Osteocyte (in vitro differentiated cells): ENCODE measurements at regions not wholly inside any gene's neighbourhood (a gene's known extent, or its start where the extent isn't known, plus 50 kb on each side); places are given as distances from the start of the nearest gene placed in this dataset.

Source experiments
- DNase-seq: peaks from one replicate; pipeline ENCODE4 v3.0.0; 2021; ENCODE audit warnings: mixed read lengths; ENCODE audit not compliant: unreplicated experiment; ENCODE audit errors: extremely low spot score
- H3K27ac Mint-ChIP-seq: one replicate; pipeline ENCODE4 v1.8.0; 2021; ENCODE audit warnings: mild to moderate bottlenecking, mixed read lengths; ENCODE audit not compliant: unreplicated experiment
- H3K27me3 Mint-ChIP-seq: one replicate; pipeline ENCODE4 v1.8.0; 2021; ENCODE audit warnings: mixed read lengths; ENCODE audit not compliant: unreplicated experiment
- H3K36me3 Mint-ChIP-seq: one replicate; pipeline ENCODE4 v1.8.0; 2021; ENCODE audit warnings: mixed read lengths; ENCODE audit not compliant: unreplicated experiment
- H3K4me1 Mint-ChIP-seq: one replicate; pipeline ENCODE4 v1.8.0; 2021; ENCODE audit warnings: mixed read lengths; ENCODE audit not compliant: unreplicated experiment
- H3K4me3 Mint-ChIP-seq: one replicate; pipeline ENCODE4 v1.8.0; 2021; ENCODE audit warnings: mild to moderate bottlenecking, moderate library complexity, mixed read lengths; ENCODE audit not compliant: unreplicated experiment
- H3K9me3 Mint-ChIP-seq: one replicate; pipeline ENCODE4 v1.8.0; 2021; ENCODE audit warnings: mixed read lengths; ENCODE audit not compliant: unreplicated experiment
- CTCF ChIP-seq: fragments of 200-600 bp; sonication (generic); IDR thresholded peaks from 2 replicates; pipeline ENCODE4 v1.5.0; 2021; ENCODE audit warnings: antibody characterized with exemption, mild to moderate bottlenecking, moderate library complexity

GRCh38 chr2:42921147-42921520 is 128.8 kb upstream of the HAAO start:
- DNase-seq: no peak
- no peak overlapping the region for H3K4me3 Mint-ChIP-seq
- no peaks in the 10 kb centered on the region for H3K36me3 Mint-ChIP-seq
- peaks cover 49% of the 10 kb centered on the region for H3K4me1 Mint-ChIP-seq
- H3K27ac Mint-ChIP-seq: peak overlapping the region; percentile 8
- no peak for TF ChIP-seq CTCF
- no peaks in the 10 kb centered on the region for H3K9me3 Mint-ChIP-seq
- H3K27me3 Mint-ChIP-seq: no peaks in the 10 kb centered on the region

- no peak for TF ChIP-seq CTCF
- no peak for DNase-seq
- peaks cover 43% of the 10 kb centered on the region for H3K4me1 Mint-ChIP-seq
- H3K9me3 Mint-ChIP-seq: no peaks in the 10 kb centered on the region
- no peaks in the 10 kb centered on the region for H3K36me3 Mint-ChIP-seq
- no peak overlapping the region for H3K27ac Mint-ChIP-seq
- H3K4me3 Mint-ChIP-seq: no peak overlapping the region
- H3K27me3 Mint-ChIP-seq: no peaks in the 10 kb centered on the region
Observed at GRCh38 chr2:42920446-42921146, 128.2 kb upstream of the HAAO start.

GRCh38 chr2:42918671-42919318 is 126.4 kb upstream of the HAAO start:
- Mint-ChIP-seq H3K4me1 (peaks cover 25% of the 10 kb centered on the region), H3K36me3 (no peaks in the 10 kb centered on the region), H3K27me3 (no peaks in the 10 kb centered on the region), H3K4me3 (no peak overlapping the region), H3K27ac (no peak overlapping the region), H3K9me3 (no peaks in the 10 kb centered on the region)
- no peak for TF ChIP-seq CTCF
- no peak for DNase-seq

GRCh38 chr2:42918041-42918440 is 125.7 kb upstream of the HAAO start:
- peaks cover 18% of the 10 kb centered on the region for H3K4me1 Mint-ChIP-seq
- H3K9me3 Mint-ChIP-seq: no peaks in the 10 kb centered on the region
- no peak for TF ChIP-seq CTCF
- no peaks in the 10 kb centered on the region for H3K27me3 Mint-ChIP-seq
- no peaks in the 10 kb centered on the region for H3K36me3 Mint-ChIP-seq
- no peak overlapping the region for H3K27ac Mint-ChIP-seq
- H3K4me3 Mint-ChIP-seq: no peak overlapping the region
- no peak for DNase-seq

GRCh38 chr2:42917425-42917927 is 125.1 kb upstream of the HAAO start:
- peaks cover 12% of the 10 kb centered on the region for H3K4me1 Mint-ChIP-seq
- DNase-seq: no peak
- H3K27ac Mint-ChIP-seq: no peak overlapping the region
- no peaks in the 10 kb centered on the region for H3K27me3 Mint-ChIP-seq
- H3K9me3 Mint-ChIP-seq: no peaks in the 10 kb centered on the region
- no peak overlapping the region for H3K4me3 Mint-ChIP-seq
- H3K36me3 Mint-ChIP-seq: no peaks in the 10 kb centered on the region
- TF ChIP-seq CTCF: no peak
